ENCODE measurements at regions not wholly inside any gene's neighbourhood (a gene's known extent, or its start where the extent isn't known, plus 50 kb on each side); places are given as distances from the start of the nearest gene placed in this dataset.

DNA sequence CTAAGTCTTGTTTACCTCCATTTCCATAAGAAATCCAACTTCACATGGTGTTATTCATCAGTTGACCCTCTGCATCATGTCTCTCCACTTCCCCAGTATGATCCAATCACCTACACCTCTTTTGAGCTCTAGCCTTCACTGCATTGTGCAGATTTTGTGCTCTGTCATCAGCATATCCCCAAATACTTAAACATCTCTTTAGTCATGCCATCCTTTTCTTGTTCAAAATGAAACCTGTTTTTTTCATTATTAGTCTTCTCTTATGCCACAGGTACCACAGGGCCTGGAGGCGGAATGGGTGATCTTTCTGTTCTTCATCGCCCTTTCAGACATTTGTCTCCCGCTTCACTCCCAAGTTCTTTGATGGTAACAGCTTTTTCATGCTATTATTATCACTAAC, 382.7 kb upstream of the GALNTL6 start:
- TF ChIP-seq POLR2A (IDR thresholded peaks at IDR 0.05): no peak
- TF ChIP-seq, protein P1, sequence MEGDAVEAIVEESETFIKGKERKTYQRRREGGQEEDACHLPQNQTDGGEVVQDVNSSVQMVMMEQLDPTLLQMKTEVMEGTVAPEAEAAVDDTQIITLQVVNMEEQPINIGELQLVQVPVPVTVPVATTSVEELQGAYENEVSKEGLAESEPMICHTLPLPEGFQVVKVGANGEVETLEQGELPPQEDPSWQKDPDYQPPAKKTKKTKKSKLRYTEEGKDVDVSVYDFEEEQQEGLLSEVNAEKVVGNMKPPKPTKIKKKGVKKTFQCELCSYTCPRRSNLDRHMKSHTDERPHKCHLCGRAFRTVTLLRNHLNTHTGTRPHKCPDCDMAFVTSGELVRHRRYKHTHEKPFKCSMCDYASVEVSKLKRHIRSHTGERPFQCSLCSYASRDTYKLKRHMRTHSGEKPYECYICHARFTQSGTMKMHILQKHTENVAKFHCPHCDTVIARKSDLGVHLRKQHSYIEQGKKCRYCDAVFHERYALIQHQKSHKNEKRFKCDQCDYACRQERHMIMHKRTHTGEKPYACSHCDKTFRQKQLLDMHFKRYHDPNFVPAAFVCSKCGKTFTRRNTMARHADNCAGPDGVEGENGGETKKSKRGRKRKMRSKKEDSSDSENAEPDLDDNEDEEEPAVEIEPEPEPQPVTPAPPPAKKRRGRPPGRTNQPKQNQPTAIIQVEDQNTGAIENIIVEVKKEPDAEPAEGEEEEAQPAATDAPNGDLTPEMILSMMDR (IDR thresholded peaks at IDR 0.05): no peak

All from right lobe of liver (tissue), 4 donors.